GM19397 (cell line): ENCODE measurements at regions not wholly inside any gene's neighbourhood (a gene's known extent, or its start where the extent isn't known, plus 50 kb on each side); places are given as distances from the start of the nearest gene placed in this dataset.
"Not testable (repeated sequence)": the region's sequence is repeated elsewhere in the genome, so short reads cannot be mapped to it uniquely, and the experiment has no call there.

Source experiments
- ATAC-seq: cut with Tn5 transposase; IDR thresholded peaks from one replicate; pipeline ENCODE4 v1.9.1; 2021; ENCODE audit warnings: mild to moderate bottlenecking, moderate library complexity; ENCODE audit not compliant: unreplicated experiment

DNA sequence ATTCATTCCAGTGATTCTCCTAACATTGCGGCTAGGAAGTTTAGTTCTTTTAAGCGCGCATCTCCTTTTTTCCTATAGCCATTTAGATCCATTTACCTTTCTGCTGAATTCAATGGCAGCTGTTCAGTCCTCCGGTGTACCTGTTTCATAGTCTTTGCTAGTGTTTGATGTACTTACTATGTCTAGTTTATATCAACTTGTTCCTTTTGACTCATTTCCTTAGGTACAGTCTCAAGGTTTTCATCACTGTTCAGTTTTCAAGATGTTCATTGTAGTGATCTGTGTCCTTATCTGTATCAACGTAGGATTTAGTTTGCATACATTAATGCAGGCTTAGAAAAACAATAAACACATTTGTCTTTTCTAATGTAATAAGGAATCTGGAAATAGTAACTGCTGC is 59.0 kb upstream of the MBNL1 start:
- ATAC-seq: no peak

DNA sequence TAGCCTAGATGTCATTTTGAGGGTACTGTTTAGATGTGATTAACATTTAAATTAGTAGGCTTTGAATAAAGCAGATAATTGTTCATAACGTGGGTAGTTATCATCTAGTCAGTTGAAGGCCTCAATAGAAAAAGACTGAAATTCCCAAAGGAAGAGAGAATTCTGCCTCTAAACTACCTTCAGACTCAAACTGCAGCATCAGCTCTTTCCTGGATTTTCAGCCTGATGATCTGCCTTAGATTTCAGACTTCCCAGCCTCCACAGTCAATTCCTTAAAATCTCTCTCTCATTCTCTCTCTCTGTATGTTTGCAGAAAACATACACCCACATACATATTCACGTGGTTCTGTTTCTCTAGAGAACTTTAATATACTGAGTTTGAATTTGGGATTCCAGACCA is 58.0 kb upstream of the MBNL1 start:
- ATAC-seq: no peak

DNA sequence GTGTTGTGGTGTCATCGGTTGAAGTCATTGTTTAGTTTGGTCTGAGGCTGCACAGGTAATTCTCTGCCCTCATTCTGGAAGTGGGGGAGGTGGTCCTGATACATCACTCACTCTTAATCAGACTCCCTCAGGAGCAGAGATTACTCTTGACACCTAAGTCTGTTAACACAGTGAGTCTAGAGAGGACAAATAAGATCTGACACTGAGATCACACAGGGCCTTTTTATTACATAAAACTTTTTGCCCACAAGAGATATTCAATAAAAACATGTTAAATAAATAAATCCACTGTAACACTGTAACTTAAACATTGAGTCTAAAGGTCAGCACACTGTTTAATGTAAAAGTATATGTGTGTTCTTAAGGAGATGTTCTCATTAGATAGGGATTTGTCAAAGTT is 57.1 kb upstream of the MBNL1 start:
- no peak for ATAC-seq

DNA sequence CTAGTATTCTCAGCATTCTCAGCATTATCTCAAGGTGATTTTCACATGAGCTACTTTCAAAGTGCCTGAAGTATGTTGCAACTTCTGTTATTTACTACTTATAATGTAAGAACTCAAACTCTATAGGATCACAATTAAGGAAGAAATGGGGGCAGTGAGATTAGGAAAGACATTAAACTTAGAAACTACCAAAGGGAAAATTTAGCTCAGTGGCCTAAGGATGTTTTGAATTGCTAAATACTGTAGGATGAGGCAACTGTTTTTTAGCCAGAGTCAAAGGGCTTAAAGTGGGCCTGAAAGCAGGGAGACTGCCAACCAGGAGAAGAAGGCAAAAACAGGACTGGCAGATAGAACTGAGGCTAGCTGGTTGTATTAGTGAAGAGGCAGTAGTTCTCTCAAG is 55.5 kb upstream of the MBNL1 start:
- no peak for ATAC-seq

DNA sequence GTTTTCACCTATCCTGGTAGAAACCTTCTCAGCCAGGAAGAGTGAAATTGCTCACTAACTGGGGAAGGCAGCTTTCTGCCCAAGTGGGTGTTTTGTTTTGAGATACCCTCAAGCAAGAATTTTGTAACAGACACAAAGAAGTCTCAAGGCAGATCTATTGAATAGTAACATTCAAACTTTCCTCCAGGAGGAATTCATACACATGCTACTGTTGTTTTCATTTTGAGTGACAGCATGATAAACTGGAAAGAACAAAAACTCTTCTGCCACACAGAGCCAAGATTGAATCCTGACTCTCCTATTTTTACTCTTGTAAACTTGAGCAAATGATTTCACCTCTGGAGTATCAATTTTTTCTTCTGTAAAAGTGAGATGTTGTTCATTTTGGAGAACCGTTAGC is 54.8 kb upstream of the MBNL1 start:
- no peak for ATAC-seq

DNA sequence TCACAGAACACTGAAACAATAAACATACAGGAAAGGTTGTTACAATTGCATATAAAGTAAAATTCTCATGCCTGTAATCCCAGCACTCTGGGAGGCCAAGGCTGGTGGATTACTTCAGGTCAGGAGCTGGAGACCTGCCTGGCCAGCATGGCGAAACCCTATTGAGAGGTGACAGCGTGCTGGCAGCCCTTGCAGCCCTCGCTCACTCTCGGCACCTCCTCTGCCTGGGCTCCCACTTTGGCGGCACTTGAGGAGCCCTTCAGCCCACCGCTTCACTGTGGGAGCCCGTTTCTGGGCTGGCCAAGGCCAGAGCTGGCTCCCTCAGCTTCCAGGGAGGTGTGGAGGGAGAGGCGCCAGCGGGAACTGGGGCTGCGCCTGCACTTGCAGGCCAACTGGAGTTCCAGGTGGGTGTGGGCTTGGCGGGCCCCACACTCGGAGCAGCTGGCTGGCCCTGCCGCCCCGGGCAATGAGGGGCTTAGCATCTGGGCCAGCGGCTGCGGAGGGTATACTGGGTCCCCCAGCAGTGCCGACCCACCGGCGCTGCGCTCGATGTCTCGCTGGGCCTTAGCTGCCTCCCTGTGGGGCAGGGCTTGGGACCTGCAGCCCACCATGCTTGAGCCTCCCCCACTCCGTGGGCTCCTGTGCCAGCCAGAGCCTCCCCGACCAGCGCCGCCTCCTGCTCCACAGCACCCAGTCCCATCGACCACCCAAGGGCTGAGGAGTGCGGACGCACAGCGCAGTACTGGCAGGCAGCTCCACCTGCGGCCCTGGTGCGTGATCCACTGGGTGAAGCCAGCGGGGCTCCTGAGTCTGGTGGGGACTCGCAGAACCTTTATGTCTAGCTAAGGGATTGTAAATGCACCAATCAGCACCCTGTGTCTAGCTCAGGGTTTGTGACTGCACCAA is 51.5 kb upstream of the MBNL1 start:
- ATAC-seq: not testable (repeated sequence)

DNA sequence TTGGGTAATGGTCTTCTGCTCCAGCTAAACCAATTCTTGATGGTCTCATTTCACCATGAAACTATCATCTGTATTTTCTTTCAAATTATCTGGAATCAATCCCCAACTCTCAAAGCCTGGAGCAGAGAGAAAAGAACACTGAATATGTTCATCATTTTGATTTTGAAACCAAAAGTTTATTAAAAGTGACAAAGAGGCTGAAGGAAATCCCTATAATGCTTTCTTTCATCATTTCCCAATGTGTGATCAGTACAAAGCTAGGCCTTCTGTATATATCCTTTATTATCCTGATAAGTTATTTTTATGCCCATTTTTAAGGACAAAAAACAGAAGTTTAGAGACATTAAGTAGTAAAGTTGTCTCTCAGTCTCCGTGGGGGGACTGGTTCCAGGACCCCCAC is 50.1 kb upstream of the MBNL1 start:
- no peak for ATAC-seq
